WERI-Rb-1 (cell line): ENCODE measurements at regions not wholly inside any gene's neighbourhood (a gene's known extent, or its start where the extent isn't known, plus 50 kb on each side); places are given as distances from the start of the nearest gene placed in this dataset.

Experiments used
- DNase-seq: peaks from one replicate; pipeline ENCODE4 v3.0.0-alpha.2; 2020
- H3K27ac ChIP-seq: fragments of 250-450 bp; sonication (Bioruptor Pico); 2 replicates; pipeline ENCODE4 v1.5.1; 2020; ENCODE audit warnings: mild to moderate bottlenecking, moderate library complexity
- H3K27me3 ChIP-seq: fragments of 250-450 bp; sonication (Bioruptor Pico); 2 replicates; pipeline ENCODE4 v1.5.1; 2021; ENCODE audit warnings: mild to moderate bottlenecking, low read depth, moderate library complexity; ENCODE audit not compliant: insufficient read depth, severe bottlenecking
- H3K36me3 ChIP-seq: fragments of 250-450 bp; sonication (Bioruptor Pico); 2 replicates; pipeline ENCODE4 v1.5.1; 2020; ENCODE audit warnings: mild to moderate bottlenecking, moderate library complexity
- H3K4me3 ChIP-seq: 2 replicates; pipeline ENCODE4 v1.5.1; 2011; ENCODE audit warnings: low read depth, mild to moderate bottlenecking, control low read depth, low read length
- H3K9me3 ChIP-seq: fragments of 250-450 bp; sonication (Bioruptor Pico); 2 replicates; pipeline ENCODE4 v1.5.1; 2021; ENCODE audit warnings: mild to moderate bottlenecking, moderate library complexity; ENCODE audit not compliant: severe bottlenecking
- CTCF ChIP-seq: IDR thresholded peaks from 2 replicates; pipeline ENCODE4 v1.5.1; 2011; ENCODE audit warnings: low read depth, mild to moderate bottlenecking, control low read depth, inconsistent platforms, low read length

GRCh38 chr10:1882180-1882579 is 144.9 kb upstream of the ADARB2 start:
- Histone ChIP-seq H3K27ac (no peak overlapping the region), H3K36me3 (no peaks in the 10 kb centered on the region), H3K9me3 (no peaks in the 10 kb centered on the region), H3K27me3 (no peaks in the 10 kb centered on the region), H3K4me3 (no peak overlapping the region)
- no peak for TF ChIP-seq CTCF
- DNase-seq = no peak

- TF ChIP-seq CTCF = no peak
Measured at GRCh38 chr10:1881636-1882035, 144.3 kb upstream of the ADARB2 start.

GRCh38 chr10:1874533-1874932 is 137.2 kb upstream of the ADARB2 start:
- no peaks in the 10 kb centered on the region for H3K9me3 ChIP-seq
- no peak for TF ChIP-seq CTCF
- no peaks in the 10 kb centered on the region for H3K27me3 ChIP-seq
- no peak overlapping the region for H3K27ac ChIP-seq
- no peaks in the 10 kb centered on the region for H3K36me3 ChIP-seq
- H3K4me3 ChIP-seq = no peak overlapping the region
- no peak for DNase-seq

More at GRCh38 chr10:1881636-1882035, 144.3 kb upstream of the ADARB2 start:
- Histone ChIP-seq H3K27me3 (no peaks in the 10 kb centered on the region), H3K9me3 (no peaks in the 10 kb centered on the region), H3K27ac (no peak overlapping the region), H3K4me3 (no peak overlapping the region), H3K36me3 (no peaks in the 10 kb centered on the region)
- DNase-seq = no peak

GRCh38 chr10:1873661-1874315 is 136.5 kb upstream of the ADARB2 start:
- TF ChIP-seq CTCF = no peak
- DNase-seq = no peak
- Histone ChIP-seq H3K4me3 (no peak overlapping the region), H3K27ac (no peak overlapping the region), H3K9me3 (no peaks in the 10 kb centered on the region), H3K27me3 (no peaks in the 10 kb centered on the region), H3K36me3 (no peaks in the 10 kb centered on the region)

GRCh38 chr10:1872151-1872726 is 134.9 kb upstream of the ADARB2 start:
- H3K4me3 ChIP-seq = no peak overlapping the region
- TF ChIP-seq CTCF = no peak

GRCh38 chr10:1870491-1870890 is 133.2 kb upstream of the ADARB2 start:
- H3K36me3 ChIP-seq = no peaks in the 10 kb centered on the region
- H3K27ac ChIP-seq = no peak overlapping the region
- DNase-seq = no peak

More at GRCh38 chr10:1872151-1872726, 134.9 kb upstream of the ADARB2 start:
- no peaks in the 10 kb centered on the region for H3K9me3 ChIP-seq
- H3K27ac ChIP-seq = no peak overlapping the region
- no peaks in the 10 kb centered on the region for H3K36me3 ChIP-seq
- DNase-seq = no peak
- no peaks in the 10 kb centered on the region for H3K27me3 ChIP-seq

More at GRCh38 chr10:1870491-1870890, 133.2 kb upstream of the ADARB2 start:
- no peak for TF ChIP-seq CTCF
- Histone ChIP-seq H3K9me3 (no peaks in the 10 kb centered on the region), H3K4me3 (no peak overlapping the region), H3K27me3 (no peaks in the 10 kb centered on the region)
